K562 (cell line): ENCODE measurements at regions not wholly inside any gene's neighbourhood (a gene's known extent, or its start where the extent isn't known, plus 50 kb on each side); places are given as distances from the start of the nearest gene placed in this dataset.

Source experiments
- ATAC-seq: fragments of 200-7000 bp; cut with Tn5 transposase; 3 replicates; pipeline ENCODE4 v1.9.1; 2020; ENCODE audit warnings: moderate library complexity
- BruUV-seq: library from RNA; stranded (reverse); fragments of 400-500 nt; replicated peaks from 2 replicates; lab custom pipeline; 2021; lab: Mats Ljungman, UMichigan
- CTCF ChIA-PET: fragments of 300-600 bp; formaldehyde crosslinking; extraction: SDS; loops from one replicate; lab custom pipeline; 2021; ENCODE audit warnings: low intra/inter-chr PET ratio; lab: Yijun Ruan, JAX
- POLR2A ChIA-PET: fragments of 300-600, 350-650 bp; sonication (Branson Sonifier 250); formaldehyde crosslinking; extraction: SDS; loops from one replicate; lab custom pipeline; 2021; ENCODE audit warnings: antibody characterized with exemption, inconsistent platforms; lab: Yijun Ruan, JAX
- DNase-seq, 4 experiments: peaks; one replicate each; pipeline versions ENCODE4 v3.0.0 to v3.0.0-alpha.2; 2011 to 2018; ENCODE audit warnings: low spot score in 3 of 4, mixed read lengths in 3 of 4; ENCODE audit errors: extremely low read depth in 1 of 4
- FAIRE-seq: peaks from 2 replicates; lab custom pipeline; 2011; peaks lifted over from hg19 to GRCh38; lab: Jason Lieb, UNC
- H2AFZ ChIP-seq: 2 replicates; pipeline ENCODE4 v1.6.0; 2011; ENCODE audit warnings: low read depth, low read length, control low read depth, inconsistent platforms
- H3K27ac ChIP-seq: fragments of 200-600 bp; 3 replicates; pipeline ENCODE4 v1.8.0; 2011; ENCODE audit warnings: low read depth, mild to moderate bottlenecking, control low read depth, inconsistent platforms, low read length, moderate library complexity, mixed read lengths; ENCODE audit errors: extremely low read depth
- H3K27me3 ChIP-seq, 2 experiments: fragments of 300-600 bp in 1 of 2; 2 replicates in 1 of 2; 3 replicates in 1 of 2; pipeline versions ENCODE4 v1.6.0 to v1.8.0; 2011; ENCODE audit warnings: inconsistent platforms in 2 of 2, low read length in 2 of 2, mild to moderate bottlenecking in 1 of 2, mixed read lengths in 1 of 2, moderate library complexity in 1 of 2; ENCODE audit not compliant: control insufficient read depth in 2 of 2, insufficient read depth in 2 of 2
- H3K36me3 ChIP-seq: fragments of 300-600 bp; 3 replicates; pipeline ENCODE4 v1.8.0; 2011; ENCODE audit warnings: mild to moderate bottlenecking, low read length, inconsistent platforms; ENCODE audit not compliant: control insufficient read depth, insufficient read depth
- H3K4me1 ChIP-seq, 2 experiments: fragments of 200-600 bp in 1 of 2; replicated peaks in 1 of 2; 2 replicates in 1 of 2; 3 replicates in 1 of 2; pipeline versions ENCODE4 v1.5.1 to v1.8.0; 2011; ENCODE audit warnings: inconsistent platforms in 2 of 2, low read length in 2 of 2, mild to moderate bottlenecking in 1 of 2, mixed read lengths in 1 of 2, moderate library complexity in 1 of 2; ENCODE audit not compliant: control insufficient read depth in 2 of 2, insufficient read depth in 2 of 2
- H3K4me2 ChIP-seq: 2 replicates; pipeline ENCODE4 v1.6.1; 2011; ENCODE audit warnings: low read length, control low read depth, inconsistent platforms, mixed read lengths; ENCODE audit not compliant: insufficient read depth
- H3K4me3 ChIP-seq: fragments of 200-600 bp; sonication (generic), shearing (Covaris generic); 2 replicates; pipeline ENCODE4 v1.5.1; 2016; ENCODE audit warnings: control low read depth, inconsistent platforms
- H3K79me2 ChIP-seq: fragments of 200-600 bp; 3 replicates; pipeline ENCODE4 v1.8.0; 2011; ENCODE audit warnings: low read length, inconsistent platforms; ENCODE audit not compliant: control insufficient read depth, insufficient read depth
- H3K9ac ChIP-seq, 2 experiments: 2 replicates each; pipeline versions ENCODE4 v1.6.0 to v1.6.1; 2011; ENCODE audit warnings: low read depth in 2 of 2, low read length in 2 of 2, control low read depth in 1 of 2, inconsistent platforms in 1 of 2, mild to moderate bottlenecking in 1 of 2, mixed read lengths in 1 of 2; ENCODE audit not compliant: insufficient read depth in 1 of 2
- H3K9me1 ChIP-seq: one replicate; pipeline ENCODE4 v1.6.0; 2011; ENCODE audit warnings: inconsistent platforms, mild to moderate bottlenecking, low read length, moderate library complexity; ENCODE audit not compliant: control insufficient read depth, insufficient read depth
- H3K9me3 ChIP-seq: replicated peaks from 2 replicates; pipeline ENCODE4 v1.5.1; 2011; ENCODE audit warnings: low read depth, low read length, inconsistent platforms; ENCODE audit not compliant: control insufficient read depth, insufficient read depth
- H4K20me1 ChIP-seq: replicated peaks from 2 replicates; pipeline ENCODE4 v1.6.1; 2011; ENCODE audit warnings: low read length, inconsistent platforms, mixed read lengths; ENCODE audit not compliant: control insufficient read depth, insufficient read depth
- CHD1 ChIP-seq: fragments of 200-600 bp; sonication (generic); IDR thresholded peaks from one replicate; pipeline ENCODE4 v1.6.1; 2012; ENCODE audit warnings: mild to moderate bottlenecking, moderate library complexity, low read length, inconsistent platforms
- CTCF ChIP-seq, 3 experiments: IDR thresholded peaks in 2 of 3; conservative IDR thresholded peaks in 1 of 3; 2 replicates each; pipeline ENCODE4 v1.5.1; 2011 to 2012; ENCODE audit warnings: low read length in 3 of 3, mild to moderate bottlenecking in 3 of 3, control low read depth in 2 of 3, improper control_type of control experiment in 1 of 3, inconsistent platforms in 1 of 3, low read depth in 1 of 3, mixed read lengths in 1 of 3, moderate library complexity in 1 of 3; ENCODE audit not compliant: insufficient read depth in 2 of 3
- DPF2 ChIP-seq: fragments of 450-650 bp; IDR thresholded peaks from 2 replicates; pipeline ENCODE4 v1.6.1; 2016
- E2F1 ChIP-seq: sonication (generic); formaldehyde crosslinking; IDR thresholded peaks from 2 replicates; pipeline ENCODE4 v1.8.1; 2023; ENCODE audit warnings: mild to moderate bottlenecking, missing genetic modification reagents, moderate library complexity
- FOXJ3 ChIP-seq: sonication (generic); formaldehyde crosslinking; IDR thresholded peaks from 2 replicates; pipeline ENCODE4 v1.4.0; 2020; ENCODE audit warnings: mild to moderate bottlenecking, missing genetic modification reagents
- HMGN3 ChIP-seq: IDR thresholded peaks from 2 replicates; pipeline ENCODE4 v1.6.1; 2011; ENCODE audit warnings: borderline replicate concordance, low read depth, mild to moderate bottlenecking, mixed read lengths, low read length; ENCODE audit not compliant: insufficient read length; ENCODE audit errors: extremely low read depth
- KDM2B ChIP-seq: fragments of 250-450 bp; sonication (Bioruptor Pico); IDR thresholded peaks from 2 replicates; pipeline ENCODE4 v1.8.0; 2021; ENCODE audit warnings: mild to moderate bottlenecking, moderate library complexity
- PURB ChIP-seq: sonication (generic); formaldehyde crosslinking; IDR thresholded peaks from 2 replicates; pipeline ENCODE4 v1.9.0; 2021; ENCODE audit warnings: low read depth, mild to moderate bottlenecking, missing genetic modification reagents
- STAT5B ChIP-seq: fragments of 250-450 bp; sonication (Bioruptor Pico); IDR thresholded peaks from 2 replicates; pipeline ENCODE4 v1.8.0; 2021; ENCODE audit warnings: mild to moderate bottlenecking, inconsistent platforms
- TEAD4 ChIP-seq, 2 experiments: sonication (generic) in 1 of 2; formaldehyde crosslinking in 1 of 2; IDR thresholded peaks; 2 replicates each; pipeline versions ENCODE4 v1.6.1 to v1.8.0; 2012 to 2022; ENCODE audit warnings: borderline replicate concordance in 1 of 2, inconsistent platforms in 1 of 2, low read length in 1 of 2, mild to moderate bottlenecking in 1 of 2, missing genetic modification reagents in 1 of 2
- YY1 ChIP-seq, 3 experiments: IDR thresholded peaks; 2 replicates each; pipeline ENCODE4 v1.6.1; 2011; ENCODE audit warnings: low read length in 2 of 3, mild to moderate bottlenecking in 2 of 3, moderate library complexity in 2 of 3, borderline replicate concordance in 1 of 3, control low read depth in 1 of 3, low read depth in 1 of 3; ENCODE audit not compliant: insufficient read depth in 3 of 3, insufficient replicate concordance in 2 of 3, control insufficient read depth in 1 of 3, insufficient read length in 1 of 3; ENCODE audit errors: extremely low read depth in 1 of 3
- ZBTB17 ChIP-seq: fragments of 450-650 bp; formaldehyde crosslinking; IDR thresholded peaks from 2 replicates; pipeline ENCODE4 v1.4.0; 2020; ENCODE audit warnings: mild to moderate bottlenecking
- ZNF444 ChIP-seq: fragments of 250-450 bp; sonication (Bioruptor Pico); IDR thresholded peaks from 2 replicates; pipeline ENCODE4 v1.4.0; 2020; ENCODE audit warnings: mild to moderate bottlenecking, moderate library complexity
- ZNF561 ChIP-seq: fragments of 450-650 bp; formaldehyde crosslinking; conservative IDR thresholded peaks from 2 replicates; pipeline ENCODE4 v1.4.0; 2020; ENCODE audit warnings: mild to moderate bottlenecking, moderate library complexity
- WGBS: fragments of 100-300 bp; shearing (Covaris generic); methylation state at CpG from one replicate; pipeline ENCODE4 v1.1.6; 2016; ENCODE audit warnings: low coverage, mixed read lengths; ENCODE audit not compliant: insufficient coverage; ENCODE audit errors: missing lambda C conversion rate; 5-methylcytosine and 5-hydroxymethylcytosine counted together
- in situ Hi-C: fragments of 300-500 bp; cut with MboI; formaldehyde crosslinking; loops from 4 replicates; pipeline ENCODE4 v1.15.0; 2018; ENCODE audit warnings: inconsistent platforms, mixed read lengths
- intact Hi-C: fragments of 100-400 bp; cut with micrococcal nuclease; formaldehyde crosslinking; loops from 2 replicates; pipeline ENCODE4 v1.14.2; 2022

GRCh38 chr13:65946387-65946786 is 1283.7 kb downstream of the PCDH9 start:
- DNase-seq: no peak
- H3K27ac ChIP-seq: no peak overlapping the region
- ATAC-seq: no peak
- H3K4me2 ChIP-seq: no peak overlapping the region
- POLR2A ChIA-PET: no interaction called here
- H3K36me3 ChIP-seq: no peaks in the 10 kb centered on the region
- no peaks in the 10 kb centered on the region for H3K9me3 ChIP-seq
- in situ Hi-C loops (no loop called here), intact Hi-C loops (no loop called here)
- WGBS: 19% methylated on average over 3 of the region's 4 CpGs
- H2AFZ ChIP-seq: no peak overlapping the region
- no peak overlapping the region for H3K9ac ChIP-seq
- H3K4me1 ChIP-seq: no peaks in the 10 kb centered on the region
- TF ChIP-seq YY1 (IDR thresholded peaks at IDR 0.05; ENCODE audit: borderline replicate concordance in 1 of 3, control insufficient read depth in 1 of 3, extremely low read depth in 1 of 3, insufficient read depth in 3 of 3, insufficient read length in 1 of 3, insufficient replicate concordance in 2 of 3, low read depth in 1 of 3, low read length in 2 of 3): no peak
- no peak for TF ChIP-seq E2F1
- no peak for TF ChIP-seq ZNF444
- no peak for TF ChIP-seq PURB (CRISPR knock-in tag)
- no peak for TF ChIP-seq DPF2
- TF ChIP-seq KDM2B (CRISPR knock-in tag): no peak
- TF ChIP-seq ZNF561: no peak
- TF ChIP-seq HMGN3: no peak
- TF ChIP-seq CHD1: no peak
- TF ChIP-seq CTCF (IDR thresholded peaks at IDR 0.05 in 2 of 3, conservative IDR thresholded peaks at IDR 0.05 in 1 of 3; ENCODE audit: insufficient read depth in 2 of 3, low read depth in 1 of 3, low read length in 3 of 3): no peak
- TF ChIP-seq STAT5B (CRISPR knock-in tag): no peak
- TF ChIP-seq ZBTB17 (CRISPR knock-in tag): no peak
- TF ChIP-seq TEAD4 (IDR thresholded peaks at IDR 0.05; ENCODE audit: low read length): no peak
- TF ChIP-seq TEAD4 (CRISPR knock-in tag; IDR thresholded peaks at IDR 0.05; ENCODE audit: borderline replicate concordance): no peak
- TF ChIP-seq FOXJ3 (CRISPR knock-in tag): no peak
- BruUV-seq: no TSS peak
- H3K27me3 ChIP-seq: no peaks in the 10 kb centered on the region
- H3K4me3 ChIP-seq: no peak overlapping the region
- no peaks in the 10 kb centered on the region for H4K20me1 ChIP-seq
- CTCF ChIA-PET: no interaction called here
- H3K9me1 ChIP-seq: no peaks in the 10 kb centered on the region
- no peaks in the 10 kb centered on the region for H3K79me2 ChIP-seq
- FAIRE-seq: no peak
